OCI-LY3 (cell line): ENCODE measurements at regions not wholly inside any gene's neighbourhood (a gene's known extent, or its start where the extent isn't known, plus 50 kb on each side); places are given as distances from the start of the nearest gene placed in this dataset.

Experiments used
- H2AFZ ChIP-seq: fragments of 200-600, 300-600 bp; shearing (Covaris generic); 2 replicates; pipeline ENCODE4 v1.6.0; 2014; ENCODE audit warnings: antibody characterized with exemption, low read depth, low read length
- H3K27ac ChIP-seq: fragments of 200-600, 300-600 bp; sonication (generic); 2 replicates; pipeline ENCODE4 v1.5.1; 2014; ENCODE audit warnings: mild to moderate bottlenecking, low read length, moderate library complexity, mixed read lengths
- H3K27me3 ChIP-seq: fragments of 200-600, 300-600 bp; sonication (generic); 2 replicates; pipeline ENCODE4 v1.6.1; 2014; ENCODE audit warnings: low read depth, low read length, mixed read lengths
- H3K36me3 ChIP-seq: fragments of 200-600, 300-600 bp; sonication (generic); replicated peaks from 2 replicates; pipeline ENCODE3; 2014; ENCODE audit warnings: low read depth, low read length, mixed read lengths
- H3K4me1 ChIP-seq: fragments of 300-600, 200-600 bp; sonication (generic); 2 replicates; pipeline ENCODE4 v1.6.1; 2014; ENCODE audit warnings: low read length, mixed read lengths
- H3K4me2 ChIP-seq: fragments of 200-600, 300-600 bp; sonication (generic); 2 replicates; pipeline ENCODE4 v1.6.1; 2014; ENCODE audit warnings: low read length, mixed read lengths
- H3K4me3 ChIP-seq: fragments of 300-600, 200-600 bp; sonication (generic); 2 replicates; pipeline ENCODE4 v1.5.1; 2014; ENCODE audit warnings: antibody characterized with exemption, mild to moderate bottlenecking, low read length, moderate library complexity
- H3K79me2 ChIP-seq: fragments of 300-600, 200-600 bp; shearing (Covaris generic); 2 replicates; pipeline ENCODE4 v1.6.1; 2014; ENCODE audit warnings: mild to moderate bottlenecking, low read length, mixed read lengths
- H3K9ac ChIP-seq: fragments of 300-600, 200-600 bp; shearing (Covaris generic); 2 replicates; pipeline ENCODE4 v1.6.0; 2014; ENCODE audit warnings: mild to moderate bottlenecking, low read length, moderate library complexity
- H3K9me3 ChIP-seq: fragments of 200-600, 300-600 bp; shearing (Covaris generic); 2 replicates; pipeline ENCODE4 v1.6.1; 2014; ENCODE audit warnings: low read length, mixed read lengths; ENCODE audit not compliant: insufficient read depth
- H4K20me1 ChIP-seq: fragments of 200-600, 300-600 bp; sonication (generic); 2 replicates; pipeline ENCODE4 v1.6.1; 2016; ENCODE audit warnings: low read length, mixed read lengths; ENCODE audit not compliant: insufficient read depth
- CTCF ChIP-seq: fragments of 200-600, 300-600 bp; sonication (generic); IDR thresholded peaks from 2 replicates; pipeline ENCODE4 v1.5.1; 2014; ENCODE audit warnings: antibody characterized with exemption, low read length, low read depth
- EZH2phosphoT487 ChIP-seq: fragments of 200-600 bp; shearing (Covaris generic); IDR thresholded peaks from 2 replicates; pipeline ENCODE4 v1.6.1; 2018; ENCODE audit warnings: antibody characterized with exemption, mixed run types, low read depth

GRCh38 chr7:32248522-32248921 is 178.3 kb upstream of the PDE1C start:
- no peak overlapping the region for H3K9ac ChIP-seq
- TF ChIP-seq CTCF (no peak), EZH2phosphoT487 (no peak)
- H2AFZ ChIP-seq: no peak overlapping the region
- no peaks in the 10 kb centered on the region for H3K9me3 ChIP-seq
- H3K4me3 ChIP-seq: no peak overlapping the region
- H3K27ac ChIP-seq: no peak overlapping the region
- no peak overlapping the region for H3K4me2 ChIP-seq
- no peaks in the 10 kb centered on the region for H3K79me2 ChIP-seq
- H3K36me3 ChIP-seq: no peaks in the 10 kb centered on the region
- H3K4me1 ChIP-seq: no peaks in the 10 kb centered on the region
- no peaks in the 10 kb centered on the region for H4K20me1 ChIP-seq
- no peaks in the 10 kb centered on the region for H3K27me3 ChIP-seq

DNA sequence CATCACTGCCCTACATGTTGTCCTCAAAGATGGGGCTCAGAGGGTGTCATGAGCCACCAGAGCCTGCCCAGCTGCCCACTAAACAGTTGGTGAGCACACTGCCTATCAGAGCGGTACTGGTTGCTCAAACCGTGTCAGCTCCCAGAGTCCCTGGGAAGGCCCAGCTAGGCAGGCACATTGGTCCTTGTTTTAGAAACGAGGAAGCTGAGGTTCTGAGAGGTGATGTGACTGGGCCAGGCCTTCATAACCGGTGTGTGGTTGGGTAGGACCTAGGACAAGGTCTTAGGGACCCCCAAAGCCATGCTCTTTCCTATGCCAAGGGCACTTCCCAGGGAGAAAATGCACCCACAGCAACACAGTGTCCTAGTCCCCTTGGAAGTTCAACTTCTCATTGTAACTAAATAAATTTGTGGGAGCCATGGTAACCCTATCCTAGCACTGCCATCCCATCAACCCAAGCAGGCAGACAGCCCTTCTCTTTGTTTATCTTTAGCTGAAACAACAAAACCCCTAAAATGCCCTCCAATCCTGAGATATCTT is 174.7 kb upstream of the PDE1C start:
- H4K20me1 ChIP-seq: no peaks in the 10 kb centered on the region
- no peak for TF ChIP-seq EZH2phosphoT487
- TF ChIP-seq CTCF: no peak
- no peaks in the 10 kb centered on the region for H3K9me3 ChIP-seq
- no peaks in the 10 kb centered on the region for H3K27me3 ChIP-seq
- H3K36me3 ChIP-seq: no peaks in the 10 kb centered on the region
- H3K9ac ChIP-seq: no peak overlapping the region
- no peak overlapping the region for H3K4me2 ChIP-seq
- H3K79me2 ChIP-seq: no peaks in the 10 kb centered on the region
- no peaks in the 10 kb centered on the region for H3K4me1 ChIP-seq
- no peak overlapping the region for H3K4me3 ChIP-seq
- H2AFZ ChIP-seq: no peak overlapping the region
- no peak overlapping the region for H3K27ac ChIP-seq

GRCh38 chr7:32243687-32244290 is 173.6 kb upstream of the PDE1C start:
- H3K9me3 ChIP-seq: no peaks in the 10 kb centered on the region
- no peak overlapping the region for H3K27ac ChIP-seq
- H3K4me1 ChIP-seq: no peaks in the 10 kb centered on the region
- H3K4me3 ChIP-seq: no peak overlapping the region
- no peak overlapping the region for H3K4me2 ChIP-seq
- no peaks in the 10 kb centered on the region for H3K79me2 ChIP-seq
- H3K9ac ChIP-seq: no peak overlapping the region
- TF ChIP-seq EZH2phosphoT487 (no peak), CTCF (no peak)
- no peaks in the 10 kb centered on the region for H4K20me1 ChIP-seq
- no peak overlapping the region for H2AFZ ChIP-seq
- no peaks in the 10 kb centered on the region for H3K36me3 ChIP-seq
- no peaks in the 10 kb centered on the region for H3K27me3 ChIP-seq

DNA sequence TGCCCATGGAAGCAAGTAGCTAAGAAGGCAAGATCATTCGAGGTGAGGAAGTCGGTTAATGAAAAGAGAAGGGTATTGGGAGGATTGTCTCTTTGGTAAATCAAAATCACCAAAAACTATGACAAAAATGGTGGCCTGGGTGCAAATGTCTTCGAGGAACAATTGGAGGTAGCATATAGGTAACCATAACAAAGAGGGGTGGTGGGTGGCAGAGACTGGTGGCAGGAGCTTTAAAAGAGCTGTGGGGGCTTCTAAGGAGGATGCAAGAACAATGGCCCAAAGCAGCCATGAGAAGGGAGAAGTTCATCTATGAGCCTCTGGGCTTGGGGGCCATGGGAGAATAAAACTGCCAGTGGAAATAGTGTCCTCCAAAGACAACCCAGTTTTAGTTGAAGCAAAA is 172.2 kb upstream of the PDE1C start:
- Histone ChIP-seq H3K27me3 (no peaks in the 10 kb centered on the region), H3K4me2 (no peak overlapping the region), H3K27ac (no peak overlapping the region), H4K20me1 (no peaks in the 10 kb centered on the region), H3K9me3 (no peaks in the 10 kb centered on the region), H2AFZ (no peak overlapping the region), H3K9ac (no peak overlapping the region), H3K36me3 (no peaks in the 10 kb centered on the region), H3K79me2 (no peaks in the 10 kb centered on the region), H3K4me3 (no peak overlapping the region), H3K4me1 (no peaks in the 10 kb centered on the region)
- no peak for TF ChIP-seq EZH2phosphoT487
- no peak for TF ChIP-seq CTCF
